ENCODE measurements at regions not wholly inside any gene's neighbourhood (a gene's known extent, or its start where the extent isn't known, plus 50 kb on each side); places are given as distances from the start of the nearest gene placed in this dataset.
"Not testable (repeated sequence)": the region's sequence is repeated elsewhere in the genome, so short reads cannot be mapped to it uniquely, and the experiment has no call there.

GRCh38 chr14:105581551-105582341 lies 55.4 kb downstream of the TMEM121 start:
- no peak for DNase-seq (ENCODE audit: low spot score)
- in situ Hi-C loops (cut with HindIII; ENCODE audit: low sequenced_read_pairs), result no loop called here

DNA sequence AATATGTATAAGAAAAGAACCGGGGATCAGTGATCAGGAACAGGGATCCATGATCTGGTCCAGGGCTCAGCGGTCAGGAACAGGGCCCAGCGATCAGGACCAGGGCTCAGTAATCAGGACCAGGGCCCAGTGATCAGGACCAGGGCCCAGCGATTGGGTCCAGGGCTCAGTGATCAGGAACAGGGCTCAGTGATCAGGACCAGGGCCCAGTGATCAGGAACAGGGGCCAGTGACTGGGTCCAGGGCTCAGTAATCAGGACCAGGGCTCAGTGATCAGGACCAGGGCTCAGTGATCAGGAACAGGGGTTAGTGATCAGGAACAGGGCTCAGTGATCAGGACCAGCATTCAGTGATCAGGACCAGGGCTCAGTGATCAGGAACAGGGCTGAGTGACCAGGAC lies 56.3 kb downstream of the TMEM121 start:
- in situ Hi-C loops (cut with HindIII; ENCODE audit: low sequenced_read_pairs), result no loop called here
- DNase-seq (ENCODE audit: low spot score), result no peak

- in situ Hi-C loops (cut with HindIII; ENCODE audit: low sequenced_read_pairs); DNase-seq (ENCODE audit: low spot score): not testable (repeated sequence)
These were observed 57.5 kb downstream of the TMEM121 start for GRCh38 chr14:105583914-105584313.

DNA sequence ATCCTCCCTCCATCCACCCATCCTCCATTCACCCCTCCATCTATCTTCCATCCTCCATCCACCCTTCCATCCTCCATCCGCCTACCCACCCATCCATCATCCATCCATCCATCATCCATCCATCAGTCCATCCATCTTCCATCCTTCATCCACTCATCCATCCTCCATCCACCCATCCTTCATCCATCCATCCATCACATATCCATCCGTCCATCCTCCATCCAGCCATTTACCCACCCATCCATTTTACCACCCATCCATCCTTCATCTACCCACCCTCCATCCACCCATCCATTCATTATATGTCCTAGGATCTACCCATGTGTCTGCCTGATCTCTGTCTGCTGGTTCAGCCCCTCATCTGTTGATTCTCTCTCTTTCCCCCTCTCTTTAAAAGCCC lies 58.9 kb downstream of the TMEM121 start:
- in situ Hi-C loops (cut with HindIII; ENCODE audit: low sequenced_read_pairs); DNase-seq (ENCODE audit: low spot score): not testable (repeated sequence)

DNA sequence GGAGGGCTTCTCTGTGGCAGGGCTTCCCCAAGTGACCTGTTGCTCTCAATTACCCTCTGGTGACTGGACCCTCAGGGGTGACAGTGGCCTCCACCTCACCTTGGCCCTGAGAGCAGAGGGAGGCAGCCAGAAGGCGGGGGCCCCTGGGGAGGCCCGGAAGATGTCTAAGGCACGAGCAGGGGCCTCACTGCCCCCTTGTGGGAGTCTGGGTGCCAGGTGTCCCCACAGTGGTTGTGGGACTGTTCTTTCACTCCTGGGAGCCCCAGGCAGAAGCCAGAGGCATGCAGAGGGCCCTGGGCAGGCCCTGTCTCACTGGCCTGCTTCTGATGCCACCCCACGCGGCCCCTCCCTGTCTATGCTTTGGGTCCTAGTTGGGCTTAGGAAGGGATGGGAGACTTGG lies 59.3 kb downstream of the TMEM121 start:
- DNase-seq (ENCODE audit: low spot score); in situ Hi-C loops (cut with HindIII; ENCODE audit: low sequenced_read_pairs): not testable (repeated sequence)

GRCh38 chr14:105586144-105586872 lies 59.9 kb downstream of the TMEM121 start:
- DNase-seq (ENCODE audit: low spot score); in situ Hi-C loops (cut with HindIII; ENCODE audit: low sequenced_read_pairs): not testable (repeated sequence)

GRCh38 chr14:105587034-105587433 lies 60.7 kb downstream of the TMEM121 start:
- DNase-seq (ENCODE audit: low spot score); in situ Hi-C loops (cut with HindIII; ENCODE audit: low sequenced_read_pairs): not testable (repeated sequence)

- DNase-seq (ENCODE audit: low spot score); in situ Hi-C loops (cut with HindIII; ENCODE audit: low sequenced_read_pairs): not testable (repeated sequence)
These were observed 61.3 kb downstream of the TMEM121 start for GRCh38 chr14:105587482-105588235.

DNA sequence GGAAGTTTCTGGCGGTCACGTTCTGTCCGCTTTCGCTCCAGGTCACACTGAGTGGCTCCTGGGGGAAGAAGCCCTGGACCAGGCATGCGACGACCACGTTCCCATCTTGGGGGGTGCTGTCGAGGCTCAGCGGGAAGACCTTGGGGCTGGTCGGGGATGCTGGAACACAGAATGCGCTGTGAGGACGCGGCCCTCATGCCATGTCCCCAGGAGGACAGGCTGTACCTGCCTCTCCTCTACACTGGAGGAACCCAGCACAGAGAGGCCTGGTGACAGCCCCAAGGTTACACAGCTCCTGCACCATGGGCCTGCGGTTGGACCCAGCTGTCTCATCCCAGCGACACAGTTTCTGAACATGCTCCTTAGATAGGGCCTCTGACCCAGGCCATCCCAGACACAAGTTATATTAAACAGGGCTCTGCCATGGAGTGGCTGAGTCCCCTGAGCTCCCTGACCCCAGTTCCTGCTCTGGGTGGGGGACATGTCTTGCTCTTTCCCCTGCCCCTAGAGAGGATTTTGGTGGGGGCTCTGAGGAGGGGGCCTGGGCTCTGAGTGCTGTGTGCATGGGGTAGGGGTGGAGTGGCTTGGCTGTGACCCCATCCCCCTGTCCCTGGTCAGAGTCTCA lies 62.0 kb downstream of the TMEM121 start:
- in situ Hi-C loops (cut with HindIII; ENCODE audit: low sequenced_read_pairs), result no loop called here
- DNase-seq (ENCODE audit: low spot score), result no peak

DNA sequence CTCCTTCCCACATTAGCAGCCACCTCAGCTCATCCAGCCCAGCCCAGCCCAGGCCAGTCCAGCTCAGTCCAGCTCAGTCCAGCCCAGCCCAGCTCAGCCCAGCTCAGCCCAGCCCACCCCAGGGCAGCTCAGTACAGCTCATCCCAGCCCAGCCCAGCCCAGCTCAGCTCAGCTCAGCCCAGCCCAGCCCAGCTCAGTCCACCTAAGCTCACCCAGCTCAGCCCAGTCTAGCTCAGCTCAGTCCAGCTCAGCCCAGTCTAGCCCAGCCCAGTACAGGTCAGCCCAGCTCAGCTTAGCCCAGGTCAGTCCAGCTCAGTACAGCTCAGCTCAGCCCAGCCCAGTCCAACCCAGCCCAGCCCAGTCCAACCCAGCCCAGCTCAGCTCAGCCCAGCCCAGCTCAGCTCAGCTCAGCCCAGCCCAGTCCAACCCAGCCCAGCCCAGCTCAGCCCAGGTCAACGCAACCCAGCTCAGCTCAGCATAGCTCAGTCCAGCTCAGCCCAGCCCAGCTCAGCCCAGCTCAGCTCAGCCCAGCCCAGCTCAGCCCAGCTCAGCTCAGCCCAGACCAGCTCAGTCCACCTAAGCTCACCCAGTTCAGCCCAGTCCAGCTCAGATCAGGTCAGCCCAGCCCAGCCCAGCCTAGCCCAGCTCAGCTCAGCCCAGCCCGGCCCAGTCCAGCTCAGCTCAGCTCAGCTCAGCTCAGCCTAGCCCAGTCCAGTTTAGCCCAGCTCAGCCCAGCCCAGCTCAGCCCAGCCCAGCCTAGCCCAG lies 63.0 kb downstream of the TMEM121 start:
- DNase-seq (ENCODE audit: low spot score), result no peak
- in situ Hi-C loops (cut with HindIII; ENCODE audit: low sequenced_read_pairs), result no loop called here

DNA sequence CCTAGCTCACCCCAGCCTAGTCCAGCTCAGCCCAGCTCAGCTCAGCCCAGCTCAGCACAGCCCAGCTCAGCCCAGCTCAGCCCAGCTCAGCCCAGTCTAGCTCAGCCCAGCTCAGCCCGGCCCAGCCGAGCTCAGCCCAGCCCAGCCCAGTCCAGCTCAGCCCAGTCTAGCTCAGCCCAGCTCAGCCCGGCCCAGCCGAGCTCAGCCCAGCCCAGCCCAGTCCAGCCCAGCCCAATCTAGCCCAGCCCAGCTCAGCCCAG lies 63.5 kb downstream of the TMEM121 start:
- DNase-seq (ENCODE audit: low spot score); in situ Hi-C loops (cut with HindIII; ENCODE audit: low sequenced_read_pairs): not testable (repeated sequence)

GRCh38 chr14:105591052-105591451 lies 64.7 kb downstream of the TMEM121 start:
- in situ Hi-C loops (cut with HindIII; ENCODE audit: low sequenced_read_pairs), result no loop called here
- no peak for DNase-seq (ENCODE audit: low spot score)

GRCh38 chr14:105591792-105592341 lies 65.5 kb downstream of the TMEM121 start:
- in situ Hi-C loops (cut with HindIII; ENCODE audit: low sequenced_read_pairs); DNase-seq (ENCODE audit: low spot score): not testable (repeated sequence)

DNA sequence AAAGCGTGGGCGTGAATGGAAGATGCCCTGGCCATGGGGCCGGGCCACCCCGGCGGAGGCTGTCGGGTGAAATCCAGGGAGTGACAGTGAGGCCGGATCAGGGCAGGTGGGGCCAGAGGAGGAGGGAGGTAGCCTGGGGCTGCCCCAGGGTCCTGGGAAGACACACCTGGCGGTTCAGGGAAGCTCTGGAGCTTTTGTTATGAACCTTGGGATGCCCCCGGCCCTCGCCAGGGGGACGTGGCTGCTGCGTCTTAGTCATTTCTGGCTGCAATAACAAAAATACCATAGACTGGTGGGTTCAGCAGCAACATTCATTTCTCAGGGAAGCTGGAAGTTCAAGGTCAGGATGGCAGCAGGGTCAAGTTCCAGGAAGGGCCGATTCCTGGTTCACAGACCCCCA lies 66.3 kb downstream of the TMEM121 start:
- in situ Hi-C loops (cut with HindIII; ENCODE audit: low sequenced_read_pairs); DNase-seq (ENCODE audit: low spot score): not testable (repeated sequence)

GRCh38 chr14:105595346-105595745 lies 69.0 kb downstream of the TMEM121 start:
- DNase-seq (ENCODE audit: low spot score); in situ Hi-C loops (cut with HindIII; ENCODE audit: low sequenced_read_pairs): not testable (repeated sequence)

DNA sequence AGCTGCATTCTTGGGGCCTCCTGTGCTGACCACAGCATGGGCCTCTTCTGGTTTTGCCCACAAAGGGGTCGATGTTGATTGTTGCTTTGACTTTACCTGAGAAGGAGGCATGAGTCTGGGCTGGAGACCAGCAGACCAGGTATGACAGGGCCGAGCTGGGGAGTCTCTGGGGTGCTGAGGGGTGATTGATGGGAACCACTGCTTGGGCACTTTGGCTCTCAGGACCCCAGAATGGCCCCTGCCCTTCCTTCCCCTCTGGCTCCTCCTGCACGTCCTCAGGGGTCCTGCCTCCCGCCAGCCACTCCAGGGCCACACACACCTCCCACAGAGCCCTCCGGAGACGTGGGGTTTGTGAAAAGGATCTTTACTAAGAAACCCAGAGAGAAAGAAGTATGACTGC lies 70.0 kb downstream of the TMEM121 start:
- in situ Hi-C loops (cut with HindIII; ENCODE audit: low sequenced_read_pairs); DNase-seq (ENCODE audit: low spot score): not testable (repeated sequence)

- in situ Hi-C loops (cut with HindIII; ENCODE audit: low sequenced_read_pairs), result not testable (repeated sequence)
These were observed 71.8 kb downstream of the TMEM121 start for GRCh38 chr14:105598040-105598763.

More at GRCh38 chr14:105598040-105598763, 71.8 kb downstream of the TMEM121 start:
- DNase-seq (ENCODE audit: low spot score), result not testable (repeated sequence)
